ENCODE measurements at regions not wholly inside any gene's neighbourhood (a gene's known extent, or its start where the extent isn't known, plus 50 kb on each side); places are given as distances from the start of the nearest gene placed in this dataset.

- TF ChIP-seq GATA2 (IDR thresholded peaks at IDR 0.05; ENCODE audit: low read depth, low read length): no peak
- no peak for TF ChIP-seq GATA3 (IDR thresholded peaks at IDR 0.05; ENCODE audit: low read depth, low read length)
Observed at GRCh38 chr6:95496769-95497426, 80.4 kb upstream of the MANEA start.

Data from SH-SY5Y (cell line).